Tibial artery (tissue), 4 donors: ENCODE measurements at regions not wholly inside any gene's neighbourhood (a gene's known extent, or its start where the extent isn't known, plus 50 kb on each side); places are given as distances from the start of the nearest gene placed in this dataset.
"Not testable (repeated sequence)": the region's sequence is repeated elsewhere in the genome, so short reads cannot be mapped to it uniquely, and the experiment has no call there.

Experiments used
- DNase-seq, 2 donors: peaks; one replicate each; pipeline ENCODE4 v3.0.0-alpha.2; 2019
- H3K27ac ChIP-seq, 2 donors: fragments of 200-600 bp; sonication (generic) in 1 of 2; 1 replicate in 1 of 2; 2 replicates in 1 of 2; pipeline ENCODE4 v1.5.1; 2018 to 2019; ENCODE audit warnings: mild to moderate bottlenecking in 1 of 2
- H3K27me3 ChIP-seq, 2 donors: fragments of 200-600 bp; sonication (generic) in 1 of 2; one replicate each; pipeline versions ENCODE4 v1.5.1 to v1.6.0; 2016 to 2019
- H3K36me3 ChIP-seq, 3 donors: fragments of 200-600 bp; sonication (generic) in 2 of 3; one replicate each; pipeline ENCODE4 v1.5.1; 2016 to 2019; ENCODE audit warnings: mild to moderate bottlenecking in 2 of 3
- H3K4me1 ChIP-seq, 4 donors: fragments of 200-600 bp; sonication (generic) in 2 of 4; 1 replicate in 3 of 4; 2 replicates in 1 of 4; pipeline ENCODE4 v1.5.1; 2016 to 2019
- H3K4me3 ChIP-seq, 2 donors: fragments of 200-600 bp; sonication (generic) in 1 of 2; 1 replicate in 1 of 2; 2 replicates in 1 of 2; pipeline ENCODE4 v1.5.1; 2018 to 2019; ENCODE audit warnings: mild to moderate bottlenecking in 2 of 2
- H3K9me3 ChIP-seq, 3 donors: fragments of 200-600 bp; sonication (generic) in 1 of 3; one replicate each; pipeline ENCODE4 v1.5.1; 2016 to 2019
- intact Hi-C: fragments of 100-400 bp; cut with DNase I; formaldehyde crosslinking; loops from one replicate; pipeline ENCODE4 v1.15.0; 2023; ENCODE audit warnings: low total_unique reads
- TF ChIP-seq, protein P1 (sequence below), 2 experiments: fragments of 200-600 bp in 1 of 2; fragments of 450-650 bp in 1 of 2; IDR thresholded peaks; one replicate each; pipeline ENCODE4 v1.5.1; 2017 to 2019; ENCODE audit warnings: antibody characterized with exemption in 2 of 2, mild to moderate bottlenecking in 1 of 2, moderate library complexity in 1 of 2

DNA sequence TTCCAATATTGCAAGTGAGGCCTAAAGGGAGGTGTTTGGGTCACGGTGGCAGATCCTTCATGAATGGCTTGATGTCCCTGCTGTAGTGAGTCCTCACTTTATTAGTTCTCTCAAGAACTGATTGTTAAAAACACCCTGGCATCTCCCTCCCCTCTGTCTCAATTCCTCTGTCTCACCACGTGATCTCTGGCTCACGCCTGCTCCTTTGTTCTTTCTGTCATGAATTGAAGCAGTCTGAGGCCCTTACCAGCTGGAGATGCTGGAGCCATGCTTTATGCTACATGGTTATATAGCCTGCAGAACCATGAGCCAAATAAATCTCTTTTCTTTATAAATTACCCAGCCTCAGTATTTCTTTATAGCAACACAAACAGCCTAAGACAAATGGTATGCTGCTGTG is 980.7 kb upstream of the GRIA3 start:
- DNase-seq = no peak
- no peak overlapping the region for H3K27ac ChIP-seq
- TF ChIP-seq, protein P1, sequence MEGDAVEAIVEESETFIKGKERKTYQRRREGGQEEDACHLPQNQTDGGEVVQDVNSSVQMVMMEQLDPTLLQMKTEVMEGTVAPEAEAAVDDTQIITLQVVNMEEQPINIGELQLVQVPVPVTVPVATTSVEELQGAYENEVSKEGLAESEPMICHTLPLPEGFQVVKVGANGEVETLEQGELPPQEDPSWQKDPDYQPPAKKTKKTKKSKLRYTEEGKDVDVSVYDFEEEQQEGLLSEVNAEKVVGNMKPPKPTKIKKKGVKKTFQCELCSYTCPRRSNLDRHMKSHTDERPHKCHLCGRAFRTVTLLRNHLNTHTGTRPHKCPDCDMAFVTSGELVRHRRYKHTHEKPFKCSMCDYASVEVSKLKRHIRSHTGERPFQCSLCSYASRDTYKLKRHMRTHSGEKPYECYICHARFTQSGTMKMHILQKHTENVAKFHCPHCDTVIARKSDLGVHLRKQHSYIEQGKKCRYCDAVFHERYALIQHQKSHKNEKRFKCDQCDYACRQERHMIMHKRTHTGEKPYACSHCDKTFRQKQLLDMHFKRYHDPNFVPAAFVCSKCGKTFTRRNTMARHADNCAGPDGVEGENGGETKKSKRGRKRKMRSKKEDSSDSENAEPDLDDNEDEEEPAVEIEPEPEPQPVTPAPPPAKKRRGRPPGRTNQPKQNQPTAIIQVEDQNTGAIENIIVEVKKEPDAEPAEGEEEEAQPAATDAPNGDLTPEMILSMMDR (IDR thresholded peaks at IDR 0.05) = no peak
- no peaks in the 10 kb centered on the region for H3K27me3 ChIP-seq
- H3K4me3 ChIP-seq = no peak overlapping the region
- H3K36me3 ChIP-seq = no peaks in the 10 kb centered on the region
- H3K4me1 ChIP-seq = no peaks in the 10 kb centered on the region
- intact Hi-C loops = no loop called here
- no peaks in the 10 kb centered on the region for H3K9me3 ChIP-seq

GRCh38 chrX:122218666-122219065 is 965.4 kb upstream of the GRIA3 start:
- no peaks in the 10 kb centered on the region for H3K9me3 ChIP-seq
- no peak for DNase-seq
- H3K4me1 ChIP-seq = no peaks in the 10 kb centered on the region
- H3K27ac ChIP-seq = no peak overlapping the region
- TF ChIP-seq, protein P1 (IDR thresholded peaks at IDR 0.05) = no peak
- intact Hi-C loops = no loop called here
- no peaks in the 10 kb centered on the region for H3K27me3 ChIP-seq
- H3K4me3 ChIP-seq = no peak overlapping the region
- no peaks in the 10 kb centered on the region for H3K36me3 ChIP-seq

- Histone ChIP-seq H3K4me1 (no peaks in the 10 kb centered on the region), H3K27ac (no peak overlapping the region), H3K9me3 (no peaks in the 10 kb centered on the region), H3K27me3 (no peaks in the 10 kb centered on the region), H3K4me3 (no peak overlapping the region), H3K36me3 (no peaks in the 10 kb centered on the region)
- no peak for DNase-seq
- TF ChIP-seq, protein P1 (IDR thresholded peaks at IDR 0.05) = no peak
- intact Hi-C loops = no loop called here
Observed at GRCh38 chrX:122219226-122219625, 964.9 kb upstream of the GRIA3 start.

- TF ChIP-seq, protein P1 (IDR thresholded peaks at IDR 0.05) = no peak
- intact Hi-C loops = no loop called here
- Histone ChIP-seq H3K27ac (no peak overlapping the region), H3K9me3 (no peaks in the 10 kb centered on the region), H3K27me3 (no peaks in the 10 kb centered on the region), H3K36me3 (no peaks in the 10 kb centered on the region), H3K4me3 (no peak overlapping the region), H3K4me1 (no peaks in the 10 kb centered on the region)
- DNase-seq = no peak
Observed at GRCh38 chrX:122219735-122220134, 964.3 kb upstream of the GRIA3 start.

- no peaks in the 10 kb centered on the region for H3K27me3 ChIP-seq
- H3K9me3 ChIP-seq = no peaks in the 10 kb centered on the region
- H3K4me1 ChIP-seq = no peaks in the 10 kb centered on the region
- TF ChIP-seq, protein P1 (IDR thresholded peaks at IDR 0.05) = no peak
- no peak overlapping the region for H3K4me3 ChIP-seq
- H3K36me3 ChIP-seq = no peaks in the 10 kb centered on the region
- H3K27ac ChIP-seq = no peak overlapping the region
- no peak for DNase-seq
- intact Hi-C loops = no loop called here
Observed at GRCh38 chrX:122220644-122221373, 963.3 kb upstream of the GRIA3 start.

- H3K36me3 ChIP-seq, H3K4me3 ChIP-seq, H3K27ac ChIP-seq, H3K9me3 ChIP-seq, H3K4me1 ChIP-seq, DNase-seq, intact Hi-C loops, H3K27me3 ChIP-seq: not testable (repeated sequence)
Observed at GRCh38 chrX:122221810-122222209, 962.3 kb upstream of the GRIA3 start.

DNA sequence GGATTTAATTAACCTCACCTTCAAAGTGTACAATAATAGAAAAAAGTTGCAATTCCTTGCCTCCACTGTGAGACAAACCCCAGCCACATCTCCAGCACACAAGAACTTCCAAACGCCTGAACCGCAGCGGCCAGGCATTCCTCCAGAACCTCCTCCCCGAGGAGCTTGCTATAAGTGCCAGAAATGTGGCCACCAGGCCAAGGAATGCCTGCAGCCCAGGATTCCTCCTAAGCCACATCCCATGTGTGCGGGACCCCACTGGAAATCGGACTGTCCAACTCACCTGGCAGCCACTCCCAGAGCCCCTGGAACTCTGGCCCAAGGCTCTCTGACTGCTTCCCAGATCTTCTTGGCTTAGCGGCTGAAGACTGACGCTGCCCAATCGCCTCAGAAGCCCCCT is 959.9 kb upstream of the GRIA3 start:
- H3K4me3 ChIP-seq, DNase-seq, H3K36me3 ChIP-seq, H3K4me1 ChIP-seq, intact Hi-C loops, H3K27me3 ChIP-seq, H3K9me3 ChIP-seq, H3K27ac ChIP-seq: not testable (repeated sequence)
